K562 (cell line): ENCODE measurements at regions not wholly inside any gene's neighbourhood (a gene's known extent, or its start where the extent isn't known, plus 50 kb on each side); places are given as distances from the start of the nearest gene placed in this dataset.
A peak's percentile ranks its signal among the peaks of the same experiment; 100 is the strongest.

Experiments
- ATAC-seq: fragments of 200-7000 bp; cut with Tn5 transposase; 3 replicates; pipeline ENCODE4 v1.9.1; 2020; ENCODE audit warnings: moderate library complexity
- BruUV-seq: library from RNA; stranded (reverse); fragments of 400-500 nt; replicated peaks from 2 replicates; lab custom pipeline; 2021; lab: Mats Ljungman, UMichigan
- CTCF ChIA-PET: fragments of 300-600 bp; formaldehyde crosslinking; extraction: SDS; loops from one replicate; lab custom pipeline; 2021; ENCODE audit warnings: low intra/inter-chr PET ratio; lab: Yijun Ruan, JAX
- POLR2A ChIA-PET: fragments of 300-600, 350-650 bp; sonication (Branson Sonifier 250); formaldehyde crosslinking; extraction: SDS; loops from one replicate; lab custom pipeline; 2021; ENCODE audit warnings: antibody characterized with exemption, inconsistent platforms; lab: Yijun Ruan, JAX
- DNase-seq, 4 experiments: peaks; one replicate each; pipeline versions ENCODE4 v3.0.0 to v3.0.0-alpha.2; 2011 to 2018; ENCODE audit warnings: low spot score in 3 of 4, mixed read lengths in 3 of 4; ENCODE audit errors: extremely low read depth in 1 of 4
- FAIRE-seq: peaks from 2 replicates; lab custom pipeline; 2011; peaks lifted over from hg19 to GRCh38; lab: Jason Lieb, UNC
- H2AFZ ChIP-seq: 2 replicates; pipeline ENCODE4 v1.6.0; 2011; ENCODE audit warnings: low read depth, low read length, control low read depth, inconsistent platforms
- H3K27ac ChIP-seq: fragments of 200-600 bp; 3 replicates; pipeline ENCODE4 v1.8.0; 2011; ENCODE audit warnings: low read depth, mild to moderate bottlenecking, control low read depth, inconsistent platforms, low read length, moderate library complexity, mixed read lengths; ENCODE audit errors: extremely low read depth
- H3K27me3 ChIP-seq, 2 experiments: fragments of 300-600 bp in 1 of 2; 2 replicates in 1 of 2; 3 replicates in 1 of 2; pipeline versions ENCODE4 v1.6.0 to v1.8.0; 2011; ENCODE audit warnings: inconsistent platforms in 2 of 2, low read length in 2 of 2, mild to moderate bottlenecking in 1 of 2, mixed read lengths in 1 of 2, moderate library complexity in 1 of 2; ENCODE audit not compliant: control insufficient read depth in 2 of 2, insufficient read depth in 2 of 2
- H3K36me3 ChIP-seq: fragments of 300-600 bp; 3 replicates; pipeline ENCODE4 v1.8.0; 2011; ENCODE audit warnings: mild to moderate bottlenecking, low read length, inconsistent platforms; ENCODE audit not compliant: control insufficient read depth, insufficient read depth
- H3K4me1 ChIP-seq, 2 experiments: fragments of 200-600 bp in 1 of 2; replicated peaks in 1 of 2; 2 replicates in 1 of 2; 3 replicates in 1 of 2; pipeline versions ENCODE4 v1.5.1 to v1.8.0; 2011; ENCODE audit warnings: inconsistent platforms in 2 of 2, low read length in 2 of 2, mild to moderate bottlenecking in 1 of 2, mixed read lengths in 1 of 2, moderate library complexity in 1 of 2; ENCODE audit not compliant: control insufficient read depth in 2 of 2, insufficient read depth in 2 of 2
- H3K4me2 ChIP-seq: 2 replicates; pipeline ENCODE4 v1.6.1; 2011; ENCODE audit warnings: low read length, control low read depth, inconsistent platforms, mixed read lengths; ENCODE audit not compliant: insufficient read depth
- H3K4me3 ChIP-seq: fragments of 200-600 bp; sonication (generic), shearing (Covaris generic); 2 replicates; pipeline ENCODE4 v1.5.1; 2016; ENCODE audit warnings: control low read depth, inconsistent platforms
- H3K79me2 ChIP-seq: fragments of 200-600 bp; 3 replicates; pipeline ENCODE4 v1.8.0; 2011; ENCODE audit warnings: low read length, inconsistent platforms; ENCODE audit not compliant: control insufficient read depth, insufficient read depth
- H3K9ac ChIP-seq, 2 experiments: 2 replicates each; pipeline versions ENCODE4 v1.6.0 to v1.6.1; 2011; ENCODE audit warnings: low read depth in 2 of 2, low read length in 2 of 2, control low read depth in 1 of 2, inconsistent platforms in 1 of 2, mild to moderate bottlenecking in 1 of 2, mixed read lengths in 1 of 2; ENCODE audit not compliant: insufficient read depth in 1 of 2
- H3K9me1 ChIP-seq: one replicate; pipeline ENCODE4 v1.6.0; 2011; ENCODE audit warnings: inconsistent platforms, mild to moderate bottlenecking, low read length, moderate library complexity; ENCODE audit not compliant: control insufficient read depth, insufficient read depth
- H3K9me3 ChIP-seq: replicated peaks from 2 replicates; pipeline ENCODE4 v1.5.1; 2011; ENCODE audit warnings: low read depth, low read length, inconsistent platforms; ENCODE audit not compliant: control insufficient read depth, insufficient read depth
- H4K20me1 ChIP-seq: replicated peaks from 2 replicates; pipeline ENCODE4 v1.6.1; 2011; ENCODE audit warnings: low read length, inconsistent platforms, mixed read lengths; ENCODE audit not compliant: control insufficient read depth, insufficient read depth
- ETV1 ChIP-seq: fragments of 450-650 bp; conservative IDR thresholded peaks from 2 replicates; pipeline ENCODE4 v1.6.1; 2016; ENCODE audit warnings: missing genetic modification characterization, control low read depth, low read depth, missing compliant biosample characterization
- KLF6 ChIP-seq: fragments of 250-450 bp; sonication (Bioruptor Pico); IDR thresholded peaks from 2 replicates; pipeline ENCODE4 v1.4.0; 2020; ENCODE audit warnings: mild to moderate bottlenecking, moderate library complexity, borderline replicate concordance
- MAFG ChIP-seq: fragments of 450-650 bp; conservative IDR thresholded peaks from 2 replicates; pipeline ENCODE4 v1.6.1; 2016; ENCODE audit warnings: missing genetic modification characterization, missing compliant biosample characterization
- MEF2D ChIP-seq: conservative IDR thresholded peaks from 2 replicates; pipeline ENCODE4 v1.6.1; 2016; ENCODE audit warnings: low read depth, missing genetic modification characterization, missing compliant biosample characterization
- NFE2 ChIP-seq: IDR thresholded peaks from 2 replicates; pipeline ENCODE4 v1.6.1; 2014; ENCODE audit warnings: antibody characterized with exemption, low read depth
- PTTG1 ChIP-seq: fragments of 450-650 bp; IDR thresholded peaks from 2 replicates; pipeline ENCODE4 v1.6.1; 2016; ENCODE audit warnings: low read depth, mild to moderate bottlenecking, missing genetic modification characterization, missing compliant biosample characterization
- RAD51 ChIP-seq: fragments of 450-650 bp; IDR thresholded peaks from 2 replicates; pipeline ENCODE4 v1.7.1; 2016; ENCODE audit warnings: low read depth, mild to moderate bottlenecking, borderline replicate concordance
- SMAD4 ChIP-seq: fragments of 250-450 bp; sonication (Bioruptor Pico); conservative IDR thresholded peaks from 2 replicates; pipeline ENCODE4 v1.8.0; 2021; ENCODE audit warnings: inconsistent platforms, mild to moderate bottlenecking, moderate library complexity
- SP2 ChIP-seq: IDR thresholded peaks from 2 replicates; pipeline ENCODE4 v1.6.1; 2011; ENCODE audit warnings: mild to moderate bottlenecking, low read depth, low read length, moderate library complexity; ENCODE audit not compliant: poor library complexity, severe bottlenecking; ENCODE audit errors: extremely low read depth
- ZNF584 ChIP-seq: fragments of 200-800 bp; sonication (Bioruptor generic); IDR thresholded peaks from 2 replicates; pipeline ENCODE4 v1.6.1; 2016; ENCODE audit warnings: low read depth, mild to moderate bottlenecking, missing genetic modification characterization, missing compliant biosample characterization
- WGBS: fragments of 100-300 bp; shearing (Covaris generic); methylation state at CpG from one replicate; pipeline ENCODE4 v1.1.6; 2016; ENCODE audit warnings: low coverage, mixed read lengths; ENCODE audit not compliant: insufficient coverage; ENCODE audit errors: missing lambda C conversion rate; 5-methylcytosine and 5-hydroxymethylcytosine counted together
- in situ Hi-C: fragments of 300-500 bp; cut with MboI; formaldehyde crosslinking; loops from 4 replicates; pipeline ENCODE4 v1.15.0; 2018; ENCODE audit warnings: inconsistent platforms, mixed read lengths
- intact Hi-C: fragments of 100-400 bp; cut with micrococcal nuclease; formaldehyde crosslinking; loops from 2 replicates; pipeline ENCODE4 v1.14.2; 2022
- TF ChIP-seq, protein P1 (sequence below): sonication (generic); formaldehyde crosslinking; IDR thresholded peaks from 2 replicates; pipeline ENCODE4 v1.8.0; 2022; ENCODE audit warnings: mild to moderate bottlenecking, missing genetic modification reagents

DNA sequence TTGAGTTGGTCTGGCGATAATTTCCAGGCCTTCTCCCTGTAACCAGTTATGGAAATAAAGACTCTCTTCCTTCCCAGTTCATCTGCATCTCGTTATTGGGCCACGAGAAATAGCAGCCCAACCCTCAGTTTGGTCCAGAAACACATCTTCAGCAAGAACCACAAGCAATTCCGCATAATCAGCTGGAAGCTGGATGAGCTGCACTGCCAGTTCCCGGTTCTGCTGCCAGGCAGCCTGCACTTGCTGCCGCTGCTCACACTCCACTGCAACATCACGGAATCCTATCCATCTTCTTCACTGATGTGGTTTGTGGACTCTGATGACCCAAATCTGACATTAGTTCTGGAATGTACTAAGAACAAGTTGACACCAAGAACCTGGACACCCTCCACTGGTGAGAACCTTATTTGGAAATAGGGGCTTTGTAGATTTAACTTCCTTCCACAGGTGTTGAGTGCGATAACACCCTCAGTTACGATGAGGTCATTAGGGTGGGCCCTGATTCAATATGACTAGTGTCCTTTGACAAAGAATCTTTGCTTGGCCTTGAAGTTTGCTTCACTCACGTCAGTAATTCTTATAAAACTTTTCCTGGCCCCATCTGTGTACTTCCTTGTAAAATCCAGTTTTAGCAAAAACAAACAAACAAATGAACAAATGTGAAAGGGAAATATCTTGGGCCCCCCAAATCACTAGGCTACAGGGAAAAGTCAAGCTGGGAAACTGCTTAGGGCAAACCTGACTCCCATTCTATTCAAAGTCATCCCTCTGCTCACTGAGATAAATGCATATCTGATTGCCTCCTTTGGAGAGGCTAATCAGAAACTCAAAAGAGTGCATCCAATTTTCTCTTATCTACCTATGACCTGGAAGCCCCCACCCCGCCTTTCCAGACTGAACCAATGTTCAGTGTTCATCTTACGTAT is 221.9 kb upstream of the PROK2 start (continued):
- no peak for TF ChIP-seq KLF6

DNA sequence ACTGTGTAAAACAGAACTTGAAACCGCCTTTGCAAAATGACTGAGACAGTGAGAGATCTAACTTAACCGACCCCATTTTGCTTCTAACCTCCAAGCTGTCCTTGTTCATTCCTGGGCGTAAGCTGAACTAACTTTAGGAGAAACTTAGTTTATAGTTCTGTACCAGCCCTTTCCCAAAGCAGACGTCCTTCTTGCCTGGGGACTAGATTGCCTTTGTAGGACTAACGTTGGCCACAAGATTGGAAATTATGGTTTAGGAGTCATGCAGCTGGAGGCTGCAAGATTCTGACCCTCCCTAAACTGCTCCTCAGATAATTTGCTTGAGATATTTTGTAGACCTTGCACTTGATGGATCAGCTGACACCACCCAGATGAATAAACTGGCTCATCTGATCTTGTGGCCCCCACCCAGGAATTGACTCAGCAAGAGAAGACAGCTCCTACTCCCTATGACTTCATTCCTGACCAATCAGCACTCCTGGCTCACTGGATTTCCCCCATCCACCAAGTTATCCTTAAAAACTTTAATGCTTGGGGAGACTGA is 219.9 kb upstream of the PROK2 start:
- no peaks in the 10 kb centered on the region for H3K9me3 ChIP-seq
- no peak overlapping the region for H2AFZ ChIP-seq
- BruUV-seq: no TSS peak
- no peaks in the 10 kb centered on the region; a peak in 1 of 5 replicates for H3K27me3 ChIP-seq
- H3K9ac ChIP-seq: no peak overlapping the region
- in situ Hi-C loops (no loop called here), intact Hi-C loops (loop anchor here (10.0 kb wide), 1 partner anchor 80 kb away; no protein-coding TSS in a partner anchor)
- POLR2A ChIA-PET: interaction anchor here (0.9 to 1.3 kb wide), 3 partner anchors 17 to 129 kb away, joined by 3 read pairs; no protein-coding TSS in a partner anchor
- H3K4me1 ChIP-seq: peaks cover 0 to 35% of the 10 kb centered on the region in 2 experiments; a peak in 4 of 5 replicates
- CTCF ChIA-PET: interaction anchor here (0.6 kb wide), 1 partner anchor 118 kb away, joined by 4 read pairs; no protein-coding TSS in a partner anchor
- ATAC-seq (no peak), DNase-seq (peak; percentile 21 to 40 (median 33)), FAIRE-seq (no peak)
- 34% methylated on average over 5 of the region's 5 CpGs for WGBS
- no peaks in the 10 kb centered on the region for H4K20me1 ChIP-seq
- H3K36me3 ChIP-seq: no peaks in the 10 kb centered on the region
- H3K79me2 ChIP-seq: no peaks in the 10 kb centered on the region
- no peak overlapping the region for H3K4me3 ChIP-seq
- H3K27ac ChIP-seq: no peak overlapping the region
- H3K4me2 ChIP-seq: no peak overlapping the region
- no peaks in the 10 kb centered on the region for H3K9me1 ChIP-seq
- TF ChIP-seq NFE2 (peak; percentile 56; the same call in 1 of the 2 replicates), RAD51 (peak; percentile 25; the same call in 1 of the 2 replicates), ETV1 (tag) (0 out of 2 replicates have a peak, but pooled peaks have one; percentile 24), SP2 (no peak), PTTG1 (tag) (peak; percentile 56; the same call in 1 of the 2 replicates), ZNF584 (CRISPR knock-in tag) (peak; percentile 84), SMAD4 (CRISPR knock-in tag) (peak; percentile 34; the same call in 1 of the 2 replicates), MAFG (tag) (peak; percentile 30), MEF2D (tag) (peak; percentile 77; the same call in 1 of the 2 replicates)
- TF ChIP-seq, protein P1, sequence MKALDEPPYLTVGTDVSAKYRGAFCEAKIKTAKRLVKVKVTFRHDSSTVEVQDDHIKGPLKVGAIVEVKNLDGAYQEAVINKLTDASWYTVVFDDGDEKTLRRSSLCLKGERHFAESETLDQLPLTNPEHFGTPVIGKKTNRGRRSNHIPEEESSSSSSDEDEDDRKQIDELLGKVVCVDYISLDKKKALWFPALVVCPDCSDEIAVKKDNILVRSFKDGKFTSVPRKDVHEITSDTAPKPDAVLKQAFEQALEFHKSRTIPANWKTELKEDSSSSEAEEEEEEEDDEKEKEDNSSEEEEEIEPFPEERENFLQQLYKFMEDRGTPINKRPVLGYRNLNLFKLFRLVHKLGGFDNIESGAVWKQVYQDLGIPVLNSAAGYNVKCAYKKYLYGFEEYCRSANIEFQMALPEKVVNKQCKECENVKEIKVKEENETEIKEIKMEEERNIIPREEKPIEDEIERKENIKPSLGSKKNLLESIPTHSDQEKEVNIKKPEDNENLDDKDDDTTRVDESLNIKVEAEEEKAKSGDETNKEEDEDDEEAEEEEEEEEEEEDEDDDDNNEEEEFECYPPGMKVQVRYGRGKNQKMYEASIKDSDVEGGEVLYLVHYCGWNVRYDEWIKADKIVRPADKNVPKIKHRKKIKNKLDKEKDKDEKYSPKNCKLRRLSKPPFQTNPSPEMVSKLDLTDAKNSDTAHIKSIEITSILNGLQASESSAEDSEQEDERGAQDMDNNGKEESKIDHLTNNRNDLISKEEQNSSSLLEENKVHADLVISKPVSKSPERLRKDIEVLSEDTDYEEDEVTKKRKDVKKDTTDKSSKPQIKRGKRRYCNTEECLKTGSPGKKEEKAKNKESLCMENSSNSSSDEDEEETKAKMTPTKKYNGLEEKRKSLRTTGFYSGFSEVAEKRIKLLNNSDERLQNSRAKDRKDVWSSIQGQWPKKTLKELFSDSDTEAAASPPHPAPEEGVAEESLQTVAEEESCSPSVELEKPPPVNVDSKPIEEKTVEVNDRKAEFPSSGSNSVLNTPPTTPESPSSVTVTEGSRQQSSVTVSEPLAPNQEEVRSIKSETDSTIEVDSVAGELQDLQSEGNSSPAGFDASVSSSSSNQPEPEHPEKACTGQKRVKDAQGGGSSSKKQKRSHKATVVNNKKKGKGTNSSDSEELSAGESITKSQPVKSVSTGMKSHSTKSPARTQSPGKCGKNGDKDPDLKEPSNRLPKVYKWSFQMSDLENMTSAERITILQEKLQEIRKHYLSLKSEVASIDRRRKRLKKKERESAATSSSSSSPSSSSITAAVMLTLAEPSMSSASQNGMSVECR (CRISPR knock-in tag): no peak
